Adrenal gland (tissue), 5 donors: ENCODE measurements at regions not wholly inside any gene's neighbourhood (a gene's known extent, or its start where the extent isn't known, plus 50 kb on each side); places are given as distances from the start of the nearest gene placed in this dataset.

Source experiments
- CTCF ChIP-seq, 6 experiments: fragments of 450-650 bp in 4 of 6; fragments of 200-600 bp in 2 of 6; sonication (generic) in 1 of 6; IDR thresholded peaks; 1 replicate in 5 of 6; 2 replicates in 1 of 6; pipeline versions ENCODE4 v1.5.1 to v1.8.0; 2016 to 2021; ENCODE audit warnings: antibody characterized with exemption in 6 of 6, mild to moderate bottlenecking in 2 of 6, moderate library complexity in 1 of 6
- POLR2A ChIP-seq, 2 donors: fragments of 450-650 bp; IDR thresholded peaks; one replicate each; pipeline ENCODE4 v1.6.1; 2017; ENCODE audit warnings: antibody characterized with exemption in 2 of 2, mild to moderate bottlenecking in 2 of 2, moderate library complexity in 1 of 2
- donor health status: DM: no; HTN: no; CAD: no.

GRCh38 chr2:185174353-185174752 lies 564.3 kb upstream of the FSIP2 start:
- TF ChIP-seq POLR2A (IDR thresholded peaks at IDR 0.05) (no peak), CTCF (IDR thresholded peaks at IDR 0.05) (no peak)
